IMR-90 (cell line): ENCODE measurements at regions not wholly inside any gene's neighbourhood (a gene's known extent, or its start where the extent isn't known, plus 50 kb on each side); places are given as distances from the start of the nearest gene placed in this dataset.

Experiments used
- ATAC-seq: fragments of 200-7000 bp; cut with Tn5 transposase; 2 replicates; pipeline ENCODE4 v1.9.1; 2020; ENCODE audit warnings: low read depth, mild to moderate bottlenecking, moderate library complexity
- BruUV-seq: library from RNA; stranded (reverse); fragments of 400-500 nt; replicated peaks from 2 replicates; lab custom pipeline; 2021; lab: Mats Ljungman, UMichigan
- CTCF ChIA-PET: fragments of 300-600 bp; formaldehyde crosslinking; extraction: SDS; loops from one replicate; lab custom pipeline; 2021; ENCODE audit warnings: antibody characterized with exemption; lab: Yijun Ruan, JAX
- POLR2A ChIA-PET: fragments of 300-600 bp; sonication (Branson Sonifier 250); formaldehyde crosslinking; loops from one replicate; lab custom pipeline; 2022; ENCODE audit warnings: antibody characterized with exemption; ENCODE audit not compliant: unreplicated experiment; lab: Charles Lee
- DNase-seq: peaks from one replicate; pipeline ENCODE4 v3.0.0; 2013
- H2AFZ ChIP-seq: replicated peaks from 2 replicates; pipeline ENCODE3; 2013; ENCODE audit warnings: low read length, mild to moderate bottlenecking; ENCODE audit not compliant: poor library complexity
- H2AK5ac ChIP-seq: 2 replicates; pipeline ENCODE4 v1.6.1; 2013; ENCODE audit warnings: low read depth, low read length, inconsistent platforms
- H2AK9ac ChIP-seq: replicated peaks from 2 replicates; pipeline ENCODE3; 2013; ENCODE audit warnings: mild to moderate bottlenecking, low read depth, low read length, moderate library complexity; ENCODE audit not compliant: poor library complexity
- H2BK120ac ChIP-seq: 2 replicates; pipeline ENCODE4 v1.6.1; 2013; ENCODE audit warnings: low read depth, low read length, inconsistent platforms
- H2BK15ac ChIP-seq: 3 replicates; pipeline ENCODE4 v1.6.1; 2013; ENCODE audit warnings: low read depth, low read length, inconsistent platforms
- H2BK20ac ChIP-seq: 2 replicates; pipeline ENCODE4 v1.6.1; 2013; ENCODE audit warnings: low read depth, mild to moderate bottlenecking, inconsistent platforms, low read length, moderate library complexity
- H2BK5ac ChIP-seq: 2 replicates; pipeline ENCODE4 v1.6.1; 2013; ENCODE audit warnings: mild to moderate bottlenecking, low read depth, low read length, inconsistent platforms; ENCODE audit not compliant: poor library complexity, severe bottlenecking
- H3K14ac ChIP-seq: replicated peaks from 2 replicates; pipeline ENCODE4 v1.6.1; 2013; ENCODE audit warnings: low read depth, low read length, inconsistent platforms
- H3K18ac ChIP-seq: 2 replicates; pipeline ENCODE4 v1.6.1; 2013; ENCODE audit warnings: low read depth, low read length, control low read depth
- H3K23ac ChIP-seq: 2 replicates; pipeline ENCODE4 v1.6.1; 2013; ENCODE audit warnings: low read depth, low read length, inconsistent platforms
- H3K27ac ChIP-seq: 2 replicates; pipeline ENCODE4 v1.5.1; 2013; ENCODE audit warnings: mild to moderate bottlenecking, control low read depth, low read length; ENCODE audit not compliant: insufficient read depth
- H3K27me3 ChIP-seq: 2 replicates; pipeline ENCODE4 v1.6.1; 2013; ENCODE audit warnings: low read length; ENCODE audit not compliant: control insufficient read depth, insufficient read depth
- H3K36me3 ChIP-seq: 2 replicates; pipeline ENCODE4 v1.6.1; 2013; ENCODE audit warnings: low read length, mixed read lengths; ENCODE audit not compliant: control insufficient read depth, insufficient read depth
- H3K4ac ChIP-seq: 2 replicates; pipeline ENCODE4 v1.6.1; 2013; ENCODE audit warnings: low read depth, low read length, inconsistent platforms
- H3K4me1 ChIP-seq: 2 replicates; pipeline ENCODE4 v1.6.1; 2013; ENCODE audit warnings: low read length, mixed read lengths; ENCODE audit not compliant: control insufficient read depth, insufficient read depth
- H3K4me2 ChIP-seq: 2 replicates; pipeline ENCODE4 v1.6.1; 2013; ENCODE audit warnings: low read depth, mild to moderate bottlenecking, control low read depth, low read length, moderate library complexity
- H3K4me3 ChIP-seq: 2 replicates; pipeline ENCODE4 v1.5.1; 2013; ENCODE audit warnings: low read depth, mild to moderate bottlenecking, control low read depth, low read length, moderate library complexity; ENCODE audit not compliant: insufficient read depth
- H3K56ac ChIP-seq: 2 replicates; pipeline ENCODE4 v1.6.1; 2013; ENCODE audit warnings: low read length, inconsistent platforms; ENCODE audit not compliant: insufficient read depth; ENCODE audit errors: extremely low read depth
- H3K79me1 ChIP-seq, 2 experiments: 2 replicates each; pipeline ENCODE4 v1.6.1; 2013; ENCODE audit warnings: low read length in 2 of 2, inconsistent platforms in 1 of 2, low read depth in 1 of 2
- H3K9ac ChIP-seq: 2 replicates; pipeline ENCODE4 v1.6.1; 2013; ENCODE audit warnings: low read depth, low read length, control low read depth
- H3K9me1 ChIP-seq: 2 replicates; pipeline ENCODE4 v1.6.1; 2013; ENCODE audit warnings: low read length, inconsistent platforms; ENCODE audit not compliant: insufficient read depth
- H3K9me3 ChIP-seq: 2 replicates; pipeline ENCODE4 v1.6.1; 2013; ENCODE audit warnings: low read length; ENCODE audit not compliant: control insufficient read depth, insufficient read depth
- H4K20me1 ChIP-seq: 2 replicates; pipeline ENCODE4 v1.6.1; 2013; ENCODE audit warnings: low read length, inconsistent platforms; ENCODE audit not compliant: insufficient read depth
- H4K5ac ChIP-seq: 2 replicates; pipeline ENCODE4 v1.6.1; 2013; ENCODE audit warnings: mild to moderate bottlenecking, low read depth, low read length, control low read depth
- H4K8ac ChIP-seq, 2 experiments: 2 replicates each; pipeline ENCODE4 v1.6.1; 2013; ENCODE audit warnings: low read depth in 2 of 2, low read length in 2 of 2, control low read depth in 1 of 2, inconsistent platforms in 1 of 2
- H4K91ac ChIP-seq: 2 replicates; pipeline ENCODE4 v1.6.1; 2013; ENCODE audit warnings: low read depth, low read length, inconsistent platforms; ENCODE audit not compliant: insufficient read depth
- BHLHE40 ChIP-seq: fragments of 150-350 bp; IDR thresholded peaks from 2 replicates; pipeline ENCODE4 v1.6.1; 2016; ENCODE audit warnings: mild to moderate bottlenecking, low read depth, low read length
- FOS ChIP-seq: fragments of 150-350 bp; IDR thresholded peaks from 2 replicates; pipeline ENCODE4 v1.6.1; 2016; ENCODE audit warnings: low read depth, low read length
- MAFK ChIP-seq: IDR thresholded peaks from 2 replicates; pipeline ENCODE4 v1.6.1; 2012; ENCODE audit warnings: low read depth, low read length, improper control_type of control experiment
- MAZ ChIP-seq: IDR thresholded peaks from 2 replicates; pipeline ENCODE4 v1.6.1; 2012; ENCODE audit warnings: low read depth, mild to moderate bottlenecking, low read length, improper control_type of control experiment, moderate library complexity, borderline replicate concordance
- POLR2A ChIP-seq: IDR thresholded peaks from 2 replicates; pipeline ENCODE4 v1.6.1; 2012; ENCODE audit warnings: mild to moderate bottlenecking, low read depth, low read length
- RAD21 ChIP-seq: IDR thresholded peaks from 2 replicates; pipeline ENCODE4 v1.6.1; 2012; ENCODE audit warnings: low read length, improper control_type of control experiment
- RCOR1 ChIP-seq: IDR thresholded peaks from 2 replicates; pipeline ENCODE4 v1.6.1; 2012; ENCODE audit warnings: mild to moderate bottlenecking, low read length, improper control_type of control experiment; ENCODE audit not compliant: insufficient replicate concordance
- RFX5 ChIP-seq: IDR thresholded peaks from 2 replicates; pipeline ENCODE4 v1.8.0; 2012; ENCODE audit warnings: low read depth, mild to moderate bottlenecking, low read length, moderate library complexity
- WGBS, 2 experiments: methylation state at CpG; one replicate each; pipeline versions ENCODE4 v1.1.5 to v1.1.7; 2013; ENCODE audit warnings: missing lambda C conversion rate in 2 of 2; ENCODE audit not compliant: insufficient read length in 1 of 2; ENCODE audit errors: extremely low coverage in 2 of 2; 5-methylcytosine and 5-hydroxymethylcytosine counted together
- dilution Hi-C: fragments of 300-500 bp; cut with HindIII; formaldehyde crosslinking; loops from one replicate; pipeline ENCODE4 v1.14.3; 2018; ENCODE audit warnings: low sequenced_read_pairs; ENCODE audit not compliant: unreplicated experiment
- in situ Hi-C: fragments of 300-500 bp; cut with MboI; formaldehyde crosslinking; loops from 3 replicates; pipeline ENCODE4 v1.14.3; 2019; ENCODE audit warnings: low sequenced_read_pairs, inconsistent platforms, mixed read lengths
- intact Hi-C: fragments of 100-400 bp; cut with micrococcal nuclease; formaldehyde crosslinking; loops from 2 replicates; pipeline ENCODE4 v1.10.0; 2022
- TF ChIP-seq, protein P1 (sequence below): conservative IDR thresholded peaks from 2 replicates; pipeline ENCODE4 v1.5.1; 2012; ENCODE audit warnings: mild to moderate bottlenecking, low read depth, low read length, improper control_type of control experiment
- TF ChIP-seq, protein P2 (sequence below): fragments of 150-350 bp; IDR thresholded peaks from 2 replicates; pipeline ENCODE4 v1.6.1; 2016; ENCODE audit warnings: low read depth, mild to moderate bottlenecking, low read length, moderate library complexity, borderline replicate concordance

DNA sequence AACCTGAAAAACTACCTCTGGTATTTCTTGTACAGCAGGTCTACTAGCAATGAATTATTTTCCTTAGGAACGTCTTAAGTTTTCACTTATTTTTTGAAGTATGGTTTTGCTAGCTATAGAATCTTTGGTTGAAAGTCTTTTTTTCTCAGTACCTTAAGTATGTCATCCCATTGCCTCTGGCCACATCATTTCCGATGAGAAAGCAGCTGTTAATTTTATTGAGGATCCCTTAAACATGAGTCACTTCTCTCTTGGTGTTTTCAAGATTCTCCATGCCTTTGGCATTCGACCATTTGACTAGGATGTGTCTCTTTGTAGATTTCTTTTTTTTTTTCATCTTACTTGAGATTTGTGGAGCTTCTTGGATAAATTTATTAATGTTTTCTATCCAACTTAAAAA, 803.8 kb upstream of the AMOT start:
- H2AFZ ChIP-seq = no peak overlapping the region
- H3K14ac ChIP-seq = no peak overlapping the region
- no peak overlapping the region for H3K23ac ChIP-seq
- H3K4me1 ChIP-seq = no peaks in the 10 kb centered on the region
- no peak overlapping the region for H3K9ac ChIP-seq
- H3K36me3 ChIP-seq = no peaks in the 10 kb centered on the region
- no TSS peak for BruUV-seq
- H3K56ac ChIP-seq = no peak overlapping the region
- no peak overlapping the region for H2AK5ac ChIP-seq
- no peaks in the 10 kb centered on the region for H3K9me3 ChIP-seq
- no peaks in the 10 kb centered on the region for H3K9me1 ChIP-seq
- in situ Hi-C loops (no loop called here), intact Hi-C loops (no loop called here), dilution Hi-C loops (no loop called here)
- no peak overlapping the region for H2BK15ac ChIP-seq
- WGBS, 2 experiments = no CpG with 5 or more reads among the region's 3 CpGs
- no peak overlapping the region for H3K4ac ChIP-seq
- ATAC-seq = no peak
- H2BK5ac ChIP-seq = no peak overlapping the region
- no peak overlapping the region for H2BK120ac ChIP-seq
- H4K5ac ChIP-seq = no peak overlapping the region
- POLR2A ChIA-PET = no interaction called here
- TF ChIP-seq RFX5 = no peak
- TF ChIP-seq RAD21 = no peak
- TF ChIP-seq, protein P1, sequence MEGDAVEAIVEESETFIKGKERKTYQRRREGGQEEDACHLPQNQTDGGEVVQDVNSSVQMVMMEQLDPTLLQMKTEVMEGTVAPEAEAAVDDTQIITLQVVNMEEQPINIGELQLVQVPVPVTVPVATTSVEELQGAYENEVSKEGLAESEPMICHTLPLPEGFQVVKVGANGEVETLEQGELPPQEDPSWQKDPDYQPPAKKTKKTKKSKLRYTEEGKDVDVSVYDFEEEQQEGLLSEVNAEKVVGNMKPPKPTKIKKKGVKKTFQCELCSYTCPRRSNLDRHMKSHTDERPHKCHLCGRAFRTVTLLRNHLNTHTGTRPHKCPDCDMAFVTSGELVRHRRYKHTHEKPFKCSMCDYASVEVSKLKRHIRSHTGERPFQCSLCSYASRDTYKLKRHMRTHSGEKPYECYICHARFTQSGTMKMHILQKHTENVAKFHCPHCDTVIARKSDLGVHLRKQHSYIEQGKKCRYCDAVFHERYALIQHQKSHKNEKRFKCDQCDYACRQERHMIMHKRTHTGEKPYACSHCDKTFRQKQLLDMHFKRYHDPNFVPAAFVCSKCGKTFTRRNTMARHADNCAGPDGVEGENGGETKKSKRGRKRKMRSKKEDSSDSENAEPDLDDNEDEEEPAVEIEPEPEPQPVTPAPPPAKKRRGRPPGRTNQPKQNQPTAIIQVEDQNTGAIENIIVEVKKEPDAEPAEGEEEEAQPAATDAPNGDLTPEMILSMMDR = no peak
- TF ChIP-seq MAFK = no peak
- no peak for TF ChIP-seq FOS
- TF ChIP-seq MAZ = no peak
- no peak for TF ChIP-seq RCOR1
- no peak for TF ChIP-seq BHLHE40
- TF ChIP-seq POLR2A = no peak
- TF ChIP-seq, protein P2, sequence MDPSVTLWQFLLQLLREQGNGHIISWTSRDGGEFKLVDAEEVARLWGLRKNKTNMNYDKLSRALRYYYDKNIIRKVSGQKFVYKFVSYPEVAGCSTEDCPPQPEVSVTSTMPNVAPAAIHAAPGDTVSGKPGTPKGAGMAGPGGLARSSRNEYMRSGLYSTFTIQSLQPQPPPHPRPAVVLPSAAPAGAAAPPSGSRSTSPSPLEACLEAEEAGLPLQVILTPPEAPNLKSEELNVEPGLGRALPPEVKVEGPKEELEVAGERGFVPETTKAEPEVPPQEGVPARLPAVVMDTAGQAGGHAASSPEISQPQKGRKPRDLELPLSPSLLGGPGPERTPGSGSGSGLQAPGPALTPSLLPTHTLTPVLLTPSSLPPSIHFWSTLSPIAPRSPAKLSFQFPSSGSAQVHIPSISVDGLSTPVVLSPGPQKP = no peak
- no peak overlapping the region for H2BK20ac ChIP-seq
- no peak overlapping the region for H4K8ac ChIP-seq
- no peak overlapping the region for H3K4me2 ChIP-seq
- no peak overlapping the region for H4K91ac ChIP-seq
- H3K18ac ChIP-seq = no peak overlapping the region
- DNase-seq = no peak
- no peak overlapping the region for H3K4me3 ChIP-seq
- no peaks in the 10 kb centered on the region for H3K27me3 ChIP-seq
- H3K79me1 ChIP-seq = no peaks in the 10 kb centered on the region
- H4K20me1 ChIP-seq = no peaks in the 10 kb centered on the region
- H3K27ac ChIP-seq = no peak overlapping the region
- no peak overlapping the region for H2AK9ac ChIP-seq
- CTCF ChIA-PET = no interaction called here
